ENCODE measurements at regions not wholly inside any gene's neighbourhood (a gene's known extent, or its start where the extent isn't known, plus 50 kb on each side); places are given as distances from the start of the nearest gene placed in this dataset.

- DNase-seq (ENCODE audit: low spot score): no peak
- peaks cover 12% of the 10 kb centered on the region for H3K4me1 Mint-ChIP-seq
- POLR2A ChIA-PET: no interaction called here
- CTCF ChIA-PET: no interaction called here
- H3K27ac Mint-ChIP-seq: no peak overlapping the region
- H3K9me3 Mint-ChIP-seq: no peaks in the 10 kb centered on the region
- no peak overlapping the region for H3K4me3 Mint-ChIP-seq
- no peak for TF ChIP-seq GTF2I (CRISPR knock-in tag; conservative IDR thresholded peaks at IDR 0.05)
- no peak for TF ChIP-seq ETV6 (CRISPR knock-in tag; IDR thresholded peaks at IDR 0.05)
- no peak for TF ChIP-seq ZNF416 (CRISPR knock-in tag; IDR thresholded peaks at IDR 0.05)
- TF ChIP-seq E2F4 (CRISPR knock-in tag; IDR thresholded peaks at IDR 0.05; ENCODE audit: borderline replicate concordance, low read depth): no peak
- TF ChIP-seq CDX4 (CRISPR knock-in tag; IDR thresholded peaks at IDR 0.05; ENCODE audit: borderline replicate concordance): no peak
- TF ChIP-seq SP1 (CRISPR knock-in tag; conservative IDR thresholded peaks at IDR 0.05): no peak
- no peak for TF ChIP-seq ZBTB21 (CRISPR knock-in tag; IDR thresholded peaks at IDR 0.05; ENCODE audit: borderline replicate concordance)
- TF ChIP-seq NR2C2 (CRISPR knock-in tag; IDR thresholded peaks at IDR 0.05): no peak
- TF ChIP-seq ZNF138 (CRISPR knock-in tag; conservative IDR thresholded peaks at IDR 0.05): no peak
- TF ChIP-seq ZNF121 (CRISPR knock-in tag; IDR thresholded peaks at IDR 0.05): no peak
- no peak for TF ChIP-seq CBFB (CRISPR knock-in tag; IDR thresholded peaks at IDR 0.05; ENCODE audit: low read depth)
- no peaks in the 10 kb centered on the region for H3K36me3 Mint-ChIP-seq
- no peaks in the 10 kb centered on the region for H3K27me3 Mint-ChIP-seq (ENCODE audit: low read depth)
- no peak for ATAC-seq
Measured at GRCh38 chr18:66103550-66103949, 352.7 kb downstream of the CDH7 start.

DNA sequence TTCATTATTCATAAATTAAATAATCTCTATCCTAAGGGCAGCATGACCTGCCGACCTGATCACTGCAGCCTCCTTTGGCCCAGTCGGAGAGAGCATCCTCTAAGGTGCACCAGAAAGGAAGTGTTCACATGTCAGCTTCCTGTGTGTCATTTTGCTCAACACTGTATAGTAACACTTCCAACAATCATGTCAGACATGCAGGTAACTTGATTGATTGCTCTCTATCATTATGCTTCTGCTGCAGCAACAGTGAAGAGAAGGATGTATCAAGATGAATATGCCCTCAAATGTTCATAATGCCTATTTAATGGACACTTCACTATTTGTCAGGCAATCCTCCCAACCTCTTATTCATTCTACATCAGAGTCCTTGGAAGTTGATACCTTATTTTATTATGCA, 332.3 kb downstream of the CDH7 start:
- Mint-ChIP-seq H3K27ac (no peak overlapping the region), H3K36me3 (no peaks in the 10 kb centered on the region), H3K9me3 (no peaks in the 10 kb centered on the region), H3K27me3 (ENCODE audit: low read depth) (no peaks in the 10 kb centered on the region), H3K4me1 (peaks cover 10% of the 10 kb centered on the region), H3K4me3 (no peak overlapping the region)
- ATAC-seq: no peak
- DNase-seq (ENCODE audit: low spot score): no peak
- TF ChIP-seq, protein P1, sequence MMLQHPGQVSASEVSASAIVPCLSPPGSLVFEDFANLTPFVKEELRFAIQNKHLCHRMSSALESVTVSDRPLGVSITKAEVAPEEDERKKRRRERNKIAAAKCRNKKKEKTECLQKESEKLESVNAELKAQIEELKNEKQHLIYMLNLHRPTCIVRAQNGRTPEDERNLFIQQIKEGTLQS (CRISPR knock-in tag; conservative IDR thresholded peaks at IDR 0.05): no peak
- TF ChIP-seq ZNF232 (CRISPR knock-in tag; IDR thresholded peaks at IDR 0.05) (no peak), NFE2L1 (CRISPR knock-in tag; IDR thresholded peaks at IDR 0.05) (no peak), FOXK1 (CRISPR knock-in tag; IDR thresholded peaks at IDR 0.05) (no peak), HMGXB4 (CRISPR knock-in tag; IDR thresholded peaks at IDR 0.05) (no peak), ZNF423 (CRISPR knock-in tag; IDR thresholded peaks at IDR 0.05) (no peak), SOX15 (CRISPR knock-in tag; IDR thresholded peaks at IDR 0.05) (no peak), JAZF1 (CRISPR knock-in tag; IDR thresholded peaks at IDR 0.05) (no peak), SMAD4 (CRISPR knock-in tag; IDR thresholded peaks at IDR 0.05) (no peak)
- TF ChIP-seq, protein P2, sequence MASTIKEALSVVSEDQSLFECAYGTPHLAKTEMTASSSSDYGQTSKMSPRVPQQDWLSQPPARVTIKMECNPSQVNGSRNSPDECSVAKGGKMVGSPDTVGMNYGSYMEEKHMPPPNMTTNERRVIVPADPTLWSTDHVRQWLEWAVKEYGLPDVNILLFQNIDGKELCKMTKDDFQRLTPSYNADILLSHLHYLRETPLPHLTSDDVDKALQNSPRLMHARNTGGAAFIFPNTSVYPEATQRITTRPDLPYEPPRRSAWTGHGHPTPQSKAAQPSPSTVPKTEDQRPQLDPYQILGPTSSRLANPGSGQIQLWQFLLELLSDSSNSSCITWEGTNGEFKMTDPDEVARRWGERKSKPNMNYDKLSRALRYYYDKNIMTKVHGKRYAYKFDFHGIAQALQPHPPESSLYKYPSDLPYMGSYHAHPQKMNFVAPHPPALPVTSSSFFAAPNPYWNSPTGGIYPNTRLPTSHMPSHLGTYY (CRISPR knock-in tag; IDR thresholded peaks at IDR 0.05): no peak
- TF ChIP-seq, protein P3, sequence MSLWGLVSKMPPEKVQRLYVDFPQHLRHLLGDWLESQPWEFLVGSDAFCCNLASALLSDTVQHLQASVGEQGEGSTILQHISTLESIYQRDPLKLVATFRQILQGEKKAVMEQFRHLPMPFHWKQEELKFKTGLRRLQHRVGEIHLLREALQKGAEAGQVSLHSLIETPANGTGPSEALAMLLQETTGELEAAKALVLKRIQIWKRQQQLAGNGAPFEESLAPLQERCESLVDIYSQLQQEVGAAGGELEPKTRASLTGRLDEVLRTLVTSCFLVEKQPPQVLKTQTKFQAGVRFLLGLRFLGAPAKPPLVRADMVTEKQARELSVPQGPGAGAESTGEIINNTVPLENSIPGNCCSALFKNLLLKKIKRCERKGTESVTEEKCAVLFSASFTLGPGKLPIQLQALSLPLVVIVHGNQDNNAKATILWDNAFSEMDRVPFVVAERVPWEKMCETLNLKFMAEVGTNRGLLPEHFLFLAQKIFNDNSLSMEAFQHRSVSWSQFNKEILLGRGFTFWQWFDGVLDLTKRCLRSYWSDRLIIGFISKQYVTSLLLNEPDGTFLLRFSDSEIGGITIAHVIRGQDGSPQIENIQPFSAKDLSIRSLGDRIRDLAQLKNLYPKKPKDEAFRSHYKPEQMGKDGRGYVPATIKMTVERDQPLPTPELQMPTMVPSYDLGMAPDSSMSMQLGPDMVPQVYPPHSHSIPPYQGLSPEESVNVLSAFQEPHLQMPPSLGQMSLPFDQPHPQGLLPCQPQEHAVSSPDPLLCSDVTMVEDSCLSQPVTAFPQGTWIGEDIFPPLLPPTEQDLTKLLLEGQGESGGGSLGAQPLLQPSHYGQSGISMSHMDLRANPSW (CRISPR knock-in tag; conservative IDR thresholded peaks at IDR 0.05; ENCODE audit: low read depth): no peak
- POLR2A ChIA-PET: no interaction called here
- CTCF ChIA-PET: no interaction called here

Measured in WTC11 (cell line).